CD14-positive monocyte (primary cell): ENCODE measurements at regions not wholly inside any gene's neighbourhood (a gene's known extent, or its start where the extent isn't known, plus 50 kb on each side); places are given as distances from the start of the nearest gene placed in this dataset.

Experiments used
- DNase-seq, 3 donors: peaks; one replicate each; pipeline ENCODE4 v3.0.0-alpha.2; 2011 to 2022
- H2AFZ ChIP-seq: 2 replicates; pipeline ENCODE4 v1.6.0; 2012; ENCODE audit warnings: mild to moderate bottlenecking, low read depth, low read length, inconsistent platforms; ENCODE audit not compliant: insufficient read depth, poor library complexity, severe bottlenecking
- H3K27ac ChIP-seq, 2 donors: 1 replicate in 1 of 2; 2 replicates in 1 of 2; pipeline ENCODE4 v1.5.1; 2012 to 2013; ENCODE audit warnings: low read length in 2 of 2, control low read depth in 1 of 2, inconsistent platforms in 1 of 2, low read depth in 1 of 2, mild to moderate bottlenecking in 1 of 2
- H3K27me3 ChIP-seq, 2 donors: one replicate each; pipeline versions ENCODE4 v1.6.0 to v1.6.1; 2011 to 2013; ENCODE audit warnings: low read length in 2 of 2; ENCODE audit not compliant: control insufficient read depth in 2 of 2, insufficient read depth in 2 of 2
- H3K36me3 ChIP-seq, 2 donors: replicated peaks in 1 of 2; 1 replicate in 1 of 2; 2 replicates in 1 of 2; pipeline versions ENCODE4 v1.5.1 to v1.6.1; 2012 to 2013; ENCODE audit warnings: low read length in 2 of 2, control low read depth in 1 of 2, inconsistent platforms in 1 of 2, mild to moderate bottlenecking in 1 of 2; ENCODE audit not compliant: insufficient read depth in 2 of 2, control insufficient read depth in 1 of 2
- H3K4me1 ChIP-seq, 2 donors: 1 replicate in 1 of 2; 2 replicates in 1 of 2; pipeline versions ENCODE4 v1.5.1 to v1.6.1; 2012 to 2013; ENCODE audit warnings: low read length in 2 of 2, control low read depth in 1 of 2, inconsistent platforms in 1 of 2, mild to moderate bottlenecking in 1 of 2, moderate library complexity in 1 of 2; ENCODE audit not compliant: insufficient read depth in 2 of 2, control insufficient read depth in 1 of 2
- H3K4me2 ChIP-seq: replicated peaks from 2 replicates; pipeline ENCODE3; 2012; ENCODE audit warnings: low read length, moderate library complexity, mild to moderate bottlenecking; ENCODE audit not compliant: poor library complexity, severe bottlenecking; ENCODE audit errors: extremely low read depth
- H3K4me3 ChIP-seq, 3 experiments: fragments of 200-600 bp in 1 of 3; sonication (generic) in 1 of 3; replicated peaks in 1 of 3; 1 replicate in 2 of 3; 2 replicates in 1 of 3; pipeline ENCODE4 v1.5.1; 2011 to 2013; ENCODE audit warnings: low read length in 3 of 3, mild to moderate bottlenecking in 3 of 3, control low read depth in 2 of 3, low read depth in 2 of 3, inconsistent platforms in 1 of 3, moderate library complexity in 1 of 3
- H3K79me2 ChIP-seq: 2 replicates; pipeline ENCODE4 v1.6.0; 2012; ENCODE audit warnings: mild to moderate bottlenecking, control low read depth, inconsistent platforms, low read length, moderate library complexity; ENCODE audit not compliant: insufficient read depth
- H3K9ac ChIP-seq: 2 replicates; pipeline ENCODE4 v1.6.0; 2017; ENCODE audit warnings: low read length, mild to moderate bottlenecking; ENCODE audit not compliant: insufficient read depth, poor library complexity, severe bottlenecking
- H3K9me3 ChIP-seq, 2 donors: replicated peaks in 1 of 2; 1 replicate in 1 of 2; 2 replicates in 1 of 2; pipeline versions ENCODE4 v1.5.1 to v1.6.1; 2012 to 2013; ENCODE audit warnings: low read length in 2 of 2, control low read depth in 1 of 2; ENCODE audit not compliant: control insufficient read depth in 1 of 2, insufficient read depth in 1 of 2
- H4K20me1 ChIP-seq: 2 replicates; pipeline ENCODE4 v1.6.0; 2012; ENCODE audit warnings: mild to moderate bottlenecking, low read length, control low read depth, moderate library complexity; ENCODE audit not compliant: insufficient read depth
- H3K27ac Mint-ChIP-seq, 7 donors: one replicate each; pipeline ENCODE4 v1.8.0; 2020; ENCODE audit warnings: mild to moderate bottlenecking in 7 of 7, mixed read lengths in 7 of 7, moderate library complexity in 6 of 7, inconsistent platforms in 2 of 7
- H3K27me3 Mint-ChIP-seq, 3 donors: one replicate each; pipeline ENCODE4 v1.8.0; 2021 to 2022; ENCODE audit warnings: low read depth in 3 of 3, mild to moderate bottlenecking in 3 of 3, mixed read lengths in 3 of 3, moderate library complexity in 3 of 3, inconsistent platforms in 1 of 3
- H3K36me3 Mint-ChIP-seq, 2 donors: one replicate each; pipeline ENCODE4 v1.8.0; 2020; ENCODE audit warnings: mixed read lengths in 2 of 2, inconsistent platforms in 1 of 2, mild to moderate bottlenecking in 1 of 2
- H3K4me1 Mint-ChIP-seq: one replicate; pipeline ENCODE4 v1.8.0; 2020; ENCODE audit warnings: mild to moderate bottlenecking, mixed read lengths
- H3K4me3 Mint-ChIP-seq, 2 donors: one replicate each; pipeline ENCODE4 v1.8.0; 2020; ENCODE audit warnings: mild to moderate bottlenecking in 2 of 2, mixed read lengths in 2 of 2, moderate library complexity in 1 of 2
- H3K9me3 Mint-ChIP-seq, 7 donors: one replicate each; pipeline ENCODE4 v1.8.0; 2020 to 2022; ENCODE audit warnings: mixed read lengths in 7 of 7, mild to moderate bottlenecking in 6 of 7, moderate library complexity in 6 of 7, inconsistent platforms in 2 of 7
- WGBS: methylation state at CpG from one replicate; pipeline ENCODE4 v1.1.5; 2013; ENCODE audit warnings: missing lambda C conversion rate; ENCODE audit not compliant: insufficient coverage; 5-methylcytosine and 5-hydroxymethylcytosine counted together
- intact Hi-C, 2 donors: fragments of 100-400 bp; cut with micrococcal nuclease; formaldehyde crosslinking; loops; one replicate each; pipeline versions ENCODE4 v1.15.0 to v1.15.1; 2023
- TF ChIP-seq, protein P1 (sequence below): fragments of 200-600 bp; IDR thresholded peaks from one replicate; pipeline ENCODE4 v1.8.0; 2022; ENCODE audit warnings: antibody characterized with exemption, mild to moderate bottlenecking

GRCh38 chr7:135845415-135846075, 96.9 kb upstream of the FAM180A start:
- H3K4me2 ChIP-seq = no peak overlapping the region
- H4K20me1 ChIP-seq = no peaks in the 10 kb centered on the region
- Mint-ChIP-seq H3K27ac (no peak overlapping the region), H3K9me3 (peaks cover 0 to 3% (median 2%) of the 10 kb centered on the region in 7 donors), H3K27me3 (peaks cover 0 to 4% (median 1%) of the 10 kb centered on the region in 3 donors), H3K4me1 (peaks cover 3% of the 10 kb centered on the region), H3K36me3 (no peaks in the 10 kb centered on the region), H3K4me3 (no peak overlapping the region)
- H3K9me3 ChIP-seq = no peaks in the 10 kb centered on the region
- TF ChIP-seq, protein P1, sequence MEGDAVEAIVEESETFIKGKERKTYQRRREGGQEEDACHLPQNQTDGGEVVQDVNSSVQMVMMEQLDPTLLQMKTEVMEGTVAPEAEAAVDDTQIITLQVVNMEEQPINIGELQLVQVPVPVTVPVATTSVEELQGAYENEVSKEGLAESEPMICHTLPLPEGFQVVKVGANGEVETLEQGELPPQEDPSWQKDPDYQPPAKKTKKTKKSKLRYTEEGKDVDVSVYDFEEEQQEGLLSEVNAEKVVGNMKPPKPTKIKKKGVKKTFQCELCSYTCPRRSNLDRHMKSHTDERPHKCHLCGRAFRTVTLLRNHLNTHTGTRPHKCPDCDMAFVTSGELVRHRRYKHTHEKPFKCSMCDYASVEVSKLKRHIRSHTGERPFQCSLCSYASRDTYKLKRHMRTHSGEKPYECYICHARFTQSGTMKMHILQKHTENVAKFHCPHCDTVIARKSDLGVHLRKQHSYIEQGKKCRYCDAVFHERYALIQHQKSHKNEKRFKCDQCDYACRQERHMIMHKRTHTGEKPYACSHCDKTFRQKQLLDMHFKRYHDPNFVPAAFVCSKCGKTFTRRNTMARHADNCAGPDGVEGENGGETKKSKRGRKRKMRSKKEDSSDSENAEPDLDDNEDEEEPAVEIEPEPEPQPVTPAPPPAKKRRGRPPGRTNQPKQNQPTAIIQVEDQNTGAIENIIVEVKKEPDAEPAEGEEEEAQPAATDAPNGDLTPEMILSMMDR = no peak
- no peak for DNase-seq
- H2AFZ ChIP-seq = no peak overlapping the region
- H3K4me1 ChIP-seq = no peaks in the 10 kb centered on the region
- no peak overlapping the region for H3K4me3 ChIP-seq
- H3K79me2 ChIP-seq = no peaks in the 10 kb centered on the region
- no peaks in the 10 kb centered on the region for H3K36me3 ChIP-seq
- H3K27me3 ChIP-seq = no peaks in the 10 kb centered on the region
- WGBS = 100% methylated on average over 2 of the region's 3 CpGs
- intact Hi-C loops = no loop called here
- H3K9ac ChIP-seq = no peak overlapping the region
- no peak overlapping the region for H3K27ac ChIP-seq

DNA sequence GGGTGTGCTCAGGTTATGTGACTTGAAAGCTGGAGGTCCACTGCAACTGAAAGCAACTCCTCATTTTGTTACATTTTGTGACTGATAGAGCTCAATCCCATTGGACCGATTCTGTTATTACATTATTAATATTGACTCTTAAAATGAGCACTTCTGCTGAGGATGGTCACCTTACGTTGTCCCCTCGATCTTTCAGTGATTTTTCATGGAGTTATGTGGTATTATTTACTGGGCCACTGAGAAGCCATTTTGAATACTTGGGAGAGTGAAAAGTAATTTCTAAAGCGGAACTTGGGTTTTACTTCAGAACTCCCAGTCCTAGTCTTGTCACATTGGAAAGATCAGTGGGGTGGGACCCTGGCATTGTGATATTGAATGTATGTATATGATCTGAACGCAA, 96.3 kb upstream of the FAM180A start:
- Histone ChIP-seq H3K9ac (no peak overlapping the region), H2AFZ (no peak overlapping the region), H3K9me3 (no peaks in the 10 kb centered on the region), H3K79me2 (no peaks in the 10 kb centered on the region), H3K27ac (no peak overlapping the region), H3K4me1 (no peaks in the 10 kb centered on the region), H3K36me3 (no peaks in the 10 kb centered on the region), H3K4me2 (no peak overlapping the region), H4K20me1 (no peaks in the 10 kb centered on the region), H3K4me3 (no peak overlapping the region), H3K27me3 (no peaks in the 10 kb centered on the region)
- TF ChIP-seq, protein P1 = no peak
- Mint-ChIP-seq H3K4me1 (peaks cover 3% of the 10 kb centered on the region), H3K36me3 (no peaks in the 10 kb centered on the region), H3K27ac (no peak overlapping the region), H3K9me3 (peaks cover 0 to 3% (median 2%) of the 10 kb centered on the region in 7 donors), H3K4me3 (no peak overlapping the region), H3K27me3 (peaks cover 0 to 4% (median 1%) of the 10 kb centered on the region in 3 donors)
- intact Hi-C loops = no loop called here
- WGBS = no CpG with 5 or more reads among the region's 5 CpGs
- DNase-seq = no peak
